ENCODE measurements at regions not wholly inside any gene's neighbourhood (a gene's known extent, or its start where the extent isn't known, plus 50 kb on each side); places are given as distances from the start of the nearest gene placed in this dataset.

GRCh38 chr11:29265792-29266191, 751.0 kb downstream of the KCNA4 start:
- H3K36me3 ChIP-seq (ENCODE audit: insufficient read depth, low read length) = no peaks in the 10 kb centered on the region
- no peaks in the 10 kb centered on the region for H3F3A ChIP-seq (ENCODE audit: low read depth)
- no peaks in the 10 kb centered on the region for H3K9me3 ChIP-seq (ENCODE audit: insufficient read depth, low read depth, low read length)
- no peaks in the 10 kb centered on the region for H3K27me3 ChIP-seq (ENCODE audit: insufficient read depth, low read length, poor library complexity, severe bottlenecking)
- H2AFZ ChIP-seq (ENCODE audit: low read length) = no peak overlapping the region
- H3K79me2 ChIP-seq (ENCODE audit: insufficient read depth, low read length) = no peaks in the 10 kb centered on the region
- no peak overlapping the region for H3K4me3 ChIP-seq (ENCODE audit: low read length, poor library complexity, severe bottlenecking)
- no peak overlapping the region for H3K9ac ChIP-seq (ENCODE audit: low read depth, low read length, poor library complexity, severe bottlenecking)
- H3K4me2 ChIP-seq (ENCODE audit: low read depth, low read length, poor library complexity, severe bottlenecking) = no peak overlapping the region
- H3K4me1 ChIP-seq (ENCODE audit: insufficient read depth, low read length, poor library complexity, severe bottlenecking) = no peaks in the 10 kb centered on the region
- no peaks in the 10 kb centered on the region for H3K9me2 ChIP-seq (replicated peaks; ENCODE audit: low read depth, low read length)
- TF ChIP-seq CTCF (conservative IDR thresholded peaks at IDR 0.05; ENCODE audit: low read length) = no peak
- no peak for TF ChIP-seq EZH2phosphoT487 (IDR thresholded peaks at IDR 0.05; ENCODE audit: borderline replicate concordance)
- no peaks in the 10 kb centered on the region for H4K20me1 ChIP-seq (ENCODE audit: insufficient read depth, low read length, poor library complexity, severe bottlenecking)

- no peak overlapping the region for H2AFZ ChIP-seq (ENCODE audit: low read length)
- H3K4me1 ChIP-seq (ENCODE audit: insufficient read depth, low read length, poor library complexity, severe bottlenecking) = no peaks in the 10 kb centered on the region
- H3K9me2 ChIP-seq (replicated peaks; ENCODE audit: low read depth, low read length) = no peaks in the 10 kb centered on the region
Observed at GRCh38 chr11:29265381-29265780, 751.4 kb downstream of the KCNA4 start.

GRCh38 chr11:29263971-29264682, 752.7 kb downstream of the KCNA4 start:
- no peaks in the 10 kb centered on the region for H3K36me3 ChIP-seq (ENCODE audit: insufficient read depth, low read length)
- H3K9me2 ChIP-seq (replicated peaks; ENCODE audit: low read depth, low read length) = no peaks in the 10 kb centered on the region
- no peaks in the 10 kb centered on the region for H4K20me1 ChIP-seq (ENCODE audit: insufficient read depth, low read length, poor library complexity, severe bottlenecking)
- H3K9me3 ChIP-seq (ENCODE audit: insufficient read depth, low read depth, low read length) = no peaks in the 10 kb centered on the region
- no peak overlapping the region for H3K4me2 ChIP-seq (ENCODE audit: low read depth, low read length, poor library complexity, severe bottlenecking)
- no peaks in the 10 kb centered on the region for H3K4me1 ChIP-seq (ENCODE audit: insufficient read depth, low read length, poor library complexity, severe bottlenecking)
- H3K27me3 ChIP-seq (ENCODE audit: insufficient read depth, low read length, poor library complexity, severe bottlenecking) = no peaks in the 10 kb centered on the region
- no peaks in the 10 kb centered on the region for H3K79me2 ChIP-seq (ENCODE audit: insufficient read depth, low read length)
- TF ChIP-seq EZH2phosphoT487 (IDR thresholded peaks at IDR 0.05; ENCODE audit: borderline replicate concordance) (no peak), CTCF (conservative IDR thresholded peaks at IDR 0.05; ENCODE audit: low read length) (no peak)
- no peak overlapping the region for H2AFZ ChIP-seq (ENCODE audit: low read length)
- H3K9ac ChIP-seq (ENCODE audit: low read depth, low read length, poor library complexity, severe bottlenecking) = no peak overlapping the region
- H3F3A ChIP-seq (ENCODE audit: low read depth) = no peaks in the 10 kb centered on the region
- no peak overlapping the region for H3K4me3 ChIP-seq (ENCODE audit: low read length, poor library complexity, severe bottlenecking)

More at GRCh38 chr11:29265381-29265780, 751.4 kb downstream of the KCNA4 start:
- Histone ChIP-seq H3K4me2 (ENCODE audit: low read depth, low read length, poor library complexity, severe bottlenecking) (no peak overlapping the region), H3K9me3 (ENCODE audit: insufficient read depth, low read depth, low read length) (no peaks in the 10 kb centered on the region), H4K20me1 (ENCODE audit: insufficient read depth, low read length, poor library complexity, severe bottlenecking) (no peaks in the 10 kb centered on the region), H3K36me3 (ENCODE audit: insufficient read depth, low read length) (no peaks in the 10 kb centered on the region), H3K4me3 (ENCODE audit: low read length, poor library complexity, severe bottlenecking) (no peak overlapping the region), H3K9ac (ENCODE audit: low read depth, low read length, poor library complexity, severe bottlenecking) (no peak overlapping the region), H3F3A (ENCODE audit: low read depth) (no peaks in the 10 kb centered on the region), H3K79me2 (ENCODE audit: insufficient read depth, low read length) (no peaks in the 10 kb centered on the region), H3K27me3 (ENCODE audit: insufficient read depth, low read length, poor library complexity, severe bottlenecking) (no peaks in the 10 kb centered on the region)
- TF ChIP-seq CTCF (conservative IDR thresholded peaks at IDR 0.05; ENCODE audit: low read length) (no peak), EZH2phosphoT487 (IDR thresholded peaks at IDR 0.05; ENCODE audit: borderline replicate concordance) (no peak)

Data from Loucy (cell line).